Left lung (tissue), 4 donors: ENCODE measurements at regions not wholly inside any gene's neighbourhood (a gene's known extent, or its start where the extent isn't known, plus 50 kb on each side); places are given as distances from the start of the nearest gene placed in this dataset.
"Not testable (repeated sequence)": the region's sequence is repeated elsewhere in the genome, so short reads cannot be mapped to it uniquely, and the experiment has no call there.

Experiments used
- ATAC-seq: fragments of 200-7000 bp; cut with Tn5 transposase; one replicate; pipeline ENCODE4 v1.9.1; 2020; ENCODE audit warnings: moderate library complexity
- DNase-seq, 4 donors: peaks; one replicate each; pipeline ENCODE4 v3.0.0-alpha.2; 2013 to 2020
- H3K27ac ChIP-seq, 2 donors: fragments of 200-600 bp; sonication (generic) in 1 of 2; one replicate each; pipeline versions ENCODE4 v1.5.0 to v1.8.0; 2020 to 2021
- H3K27me3 ChIP-seq, 2 donors: fragments of 200-600 bp; sonication (generic) in 1 of 2; one replicate each; pipeline versions ENCODE4 v1.5.0 to v1.8.0; 2020 to 2021
- H3K36me3 ChIP-seq, 2 donors: fragments of 200-600 bp; sonication (generic) in 1 of 2; one replicate each; pipeline versions ENCODE4 v1.5.0 to v1.8.0; 2020 to 2021
- H3K4me1 ChIP-seq, 2 donors: fragments of 200-600 bp; one replicate each; pipeline ENCODE4 v1.8.0; 2021
- H3K4me3 ChIP-seq, 2 donors: fragments of 200-600 bp; sonication (generic) in 1 of 2; one replicate each; pipeline versions ENCODE4 v1.5.0 to v1.8.0; 2020 to 2021; ENCODE audit warnings: mild to moderate bottlenecking in 1 of 2
- H3K9me3 ChIP-seq, 2 donors: fragments of 200-600 bp; sonication (generic) in 1 of 2; one replicate each; pipeline versions ENCODE4 v1.5.0 to v1.8.0; 2020 to 2021
- intact Hi-C, 2 donors: fragments of 100-400 bp; cut with DNase I; formaldehyde crosslinking; loops; one replicate each; pipeline versions ENCODE4 v1.11.2 to v1.14.2; 2022
- TF ChIP-seq, protein P1 (sequence below), 2 donors: fragments of 200-600 bp; sonication (generic) in 1 of 2; IDR thresholded peaks; one replicate each; pipeline versions ENCODE4 v1.5.0 to v1.8.0; 2021; ENCODE audit warnings: antibody characterized with exemption in 2 of 2
- donor health status: DM: no; HTN: yes; CAD: no.
- donor health status: DM: no; HTN: no; CAD: no.

DNA sequence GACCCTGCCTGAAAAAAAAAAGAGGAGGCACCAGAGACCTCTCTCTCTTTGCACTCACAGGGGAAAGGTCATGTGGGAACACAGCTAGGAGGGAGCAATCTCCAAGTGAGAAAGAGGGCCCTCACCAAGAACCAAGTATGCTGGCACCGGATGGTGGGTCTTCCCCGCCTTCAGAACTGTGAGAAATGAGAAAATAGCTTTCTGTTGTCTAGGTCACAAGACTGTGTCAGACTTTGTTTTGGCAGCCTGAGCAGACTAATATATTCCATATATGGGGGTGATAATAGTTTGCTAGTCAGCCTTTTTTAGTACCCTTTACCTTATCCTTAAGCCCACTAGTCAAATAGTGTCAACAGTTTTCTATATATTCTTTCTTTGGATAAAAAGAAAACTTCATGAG, 193.0 kb downstream of the TRIML1 start:
- DNase-seq (no peak), ATAC-seq (no peak)
- H3K4me3 ChIP-seq: no peak overlapping the region
- intact Hi-C loops: no loop called here
- TF ChIP-seq, protein P1, sequence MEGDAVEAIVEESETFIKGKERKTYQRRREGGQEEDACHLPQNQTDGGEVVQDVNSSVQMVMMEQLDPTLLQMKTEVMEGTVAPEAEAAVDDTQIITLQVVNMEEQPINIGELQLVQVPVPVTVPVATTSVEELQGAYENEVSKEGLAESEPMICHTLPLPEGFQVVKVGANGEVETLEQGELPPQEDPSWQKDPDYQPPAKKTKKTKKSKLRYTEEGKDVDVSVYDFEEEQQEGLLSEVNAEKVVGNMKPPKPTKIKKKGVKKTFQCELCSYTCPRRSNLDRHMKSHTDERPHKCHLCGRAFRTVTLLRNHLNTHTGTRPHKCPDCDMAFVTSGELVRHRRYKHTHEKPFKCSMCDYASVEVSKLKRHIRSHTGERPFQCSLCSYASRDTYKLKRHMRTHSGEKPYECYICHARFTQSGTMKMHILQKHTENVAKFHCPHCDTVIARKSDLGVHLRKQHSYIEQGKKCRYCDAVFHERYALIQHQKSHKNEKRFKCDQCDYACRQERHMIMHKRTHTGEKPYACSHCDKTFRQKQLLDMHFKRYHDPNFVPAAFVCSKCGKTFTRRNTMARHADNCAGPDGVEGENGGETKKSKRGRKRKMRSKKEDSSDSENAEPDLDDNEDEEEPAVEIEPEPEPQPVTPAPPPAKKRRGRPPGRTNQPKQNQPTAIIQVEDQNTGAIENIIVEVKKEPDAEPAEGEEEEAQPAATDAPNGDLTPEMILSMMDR (IDR thresholded peaks at IDR 0.05): no peak
- H3K27me3 ChIP-seq: no peaks in the 10 kb centered on the region
- H3K27ac ChIP-seq: no peak overlapping the region
- H3K9me3 ChIP-seq: peaks cover 0 to 10% of the 10 kb centered on the region in 2 donors
- no peaks in the 10 kb centered on the region for H3K4me1 ChIP-seq
- H3K36me3 ChIP-seq: no peaks in the 10 kb centered on the region

DNA sequence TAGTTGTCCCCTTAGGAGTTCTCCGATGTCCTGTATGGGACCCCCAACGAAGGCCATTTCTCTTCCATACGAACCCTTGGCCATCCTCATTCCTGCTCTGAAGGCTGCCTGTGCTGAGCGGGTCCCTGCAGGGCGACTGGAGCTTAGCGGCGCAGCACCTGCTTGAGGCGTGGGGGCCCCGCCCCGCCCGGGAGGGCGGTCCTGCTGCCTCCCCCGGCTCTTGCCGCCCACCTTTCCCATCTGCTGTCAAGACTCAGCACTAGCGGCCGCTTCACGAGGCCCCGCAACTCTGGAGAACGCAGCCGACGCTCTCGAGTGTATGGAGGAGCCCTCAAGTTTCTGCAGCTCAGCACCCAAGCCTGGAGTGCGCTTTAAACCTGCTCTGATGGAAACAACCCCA, 197.7 kb downstream of the TRIML1 start:
- no peaks in the 10 kb centered on the region for H3K4me1 ChIP-seq
- no peak overlapping the region for H3K27ac ChIP-seq
- H3K9me3 ChIP-seq: peaks cover 0 to 12% of the 10 kb centered on the region in 2 donors
- TF ChIP-seq, protein P1 (IDR thresholded peaks at IDR 0.05): no peak
- no peak for ATAC-seq
- no peaks in the 10 kb centered on the region for H3K36me3 ChIP-seq
- no peak overlapping the region for H3K4me3 ChIP-seq
- intact Hi-C loops: no loop called here
- H3K27me3 ChIP-seq: no peaks in the 10 kb centered on the region
- no peak for DNase-seq

DNA sequence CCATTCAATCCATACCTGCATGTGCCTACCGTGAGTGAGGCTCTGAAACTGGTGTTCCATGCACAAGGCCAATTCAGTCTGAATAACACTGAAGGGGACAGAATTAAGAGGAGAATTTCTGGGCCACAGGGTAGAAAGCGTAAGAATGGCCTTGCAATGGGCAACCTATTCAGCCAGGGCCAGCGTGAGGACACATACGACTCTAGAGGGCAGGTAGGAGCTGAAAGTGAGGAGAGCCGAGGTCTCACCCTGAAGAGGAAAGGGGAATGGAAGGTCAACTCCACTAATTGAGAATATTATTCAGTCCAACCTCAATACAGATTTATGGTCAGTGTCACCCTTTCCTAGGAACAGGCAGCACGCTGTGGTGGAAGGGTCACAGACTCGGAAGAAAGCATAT, 202.2 kb downstream of the TRIML1 start:
- TF ChIP-seq, protein P1 (IDR thresholded peaks at IDR 0.05): no peak
- ATAC-seq: no peak
- no peak overlapping the region for H3K4me3 ChIP-seq

DNA sequence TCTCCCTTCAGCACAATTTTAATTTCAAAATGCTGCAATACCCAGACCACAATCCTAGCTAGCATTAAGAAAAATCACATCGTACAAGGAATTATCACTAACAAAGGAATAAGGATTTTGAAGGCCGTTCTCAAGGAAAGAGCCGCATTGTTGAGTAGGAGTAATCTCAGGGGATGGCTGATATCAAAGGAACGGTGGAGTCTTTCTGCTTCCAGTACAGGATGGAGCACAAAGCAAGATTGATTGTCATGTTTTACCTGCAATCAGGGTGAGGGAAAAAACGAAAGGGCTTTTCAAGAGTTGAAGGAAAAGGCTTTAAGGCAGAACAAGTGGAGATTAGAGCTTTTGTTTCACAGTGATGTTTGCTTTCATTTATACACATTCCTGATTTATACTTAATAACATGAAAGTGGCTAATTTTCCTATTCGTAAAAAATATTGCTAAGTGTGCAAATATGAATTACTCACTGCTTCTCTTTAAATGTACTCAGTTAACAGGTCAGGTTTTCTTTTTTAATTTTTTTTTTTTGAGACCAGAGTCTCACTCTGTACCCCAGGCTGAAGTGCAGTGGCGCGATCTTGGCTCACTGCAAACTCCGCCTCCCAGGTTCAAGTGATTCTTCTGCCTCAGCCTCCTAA, 207.0 kb downstream of the TRIML1 start:
- no peaks in the 10 kb centered on the region for H3K36me3 ChIP-seq
- H3K27me3 ChIP-seq: no peaks in the 10 kb centered on the region
- H3K9me3 ChIP-seq: no peaks in the 10 kb centered on the region
- H3K27ac ChIP-seq: no peak overlapping the region
- no peaks in the 10 kb centered on the region for H3K4me1 ChIP-seq
- ATAC-seq (no peak), DNase-seq (peak in 1 of 4 donors; percentile 7)
- TF ChIP-seq, protein P1 (IDR thresholded peaks at IDR 0.05): no peak
- intact Hi-C loops: no loop called here
- no peak overlapping the region for H3K4me3 ChIP-seq

More for the DNA sequence above, 202.2 kb downstream of the TRIML1 start:
- Histone ChIP-seq H3K9me3 (peaks cover 0 to 9% of the 10 kb centered on the region in 2 donors), H3K27me3 (no peaks in the 10 kb centered on the region), H3K27ac (no peak overlapping the region), H3K4me1 (no peaks in the 10 kb centered on the region), H3K36me3 (no peaks in the 10 kb centered on the region)
- intact Hi-C loops: no loop called here
- DNase-seq: no peak

DNA sequence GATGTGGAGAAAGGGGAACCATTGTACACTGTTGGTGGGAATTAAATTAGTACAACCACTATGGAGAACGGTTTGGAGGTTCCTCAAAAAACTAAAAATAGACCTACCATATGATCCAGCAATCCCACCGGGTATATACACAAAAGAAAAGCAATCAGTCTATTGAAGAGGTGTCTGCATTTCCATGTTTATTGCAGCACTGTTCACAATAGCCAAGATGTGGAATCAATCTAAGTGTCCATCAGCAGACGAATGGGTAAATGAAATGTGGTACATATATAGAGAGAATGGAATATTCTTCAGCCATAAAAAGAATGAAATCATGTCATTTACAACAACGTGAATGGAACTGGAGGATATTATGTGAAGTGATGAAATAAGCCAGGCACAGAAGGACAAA, 208.1 kb downstream of the TRIML1 start:
- Histone ChIP-seq H3K9me3 (no peaks in the 10 kb centered on the region), H3K36me3 (no peaks in the 10 kb centered on the region), H3K4me1 (no peaks in the 10 kb centered on the region), H3K4me3 (no peak overlapping the region), H3K27me3 (no peaks in the 10 kb centered on the region), H3K27ac (no peak overlapping the region)
- ATAC-seq: no peak
- intact Hi-C loops: no loop called here
- no peak for DNase-seq
- TF ChIP-seq, protein P1 (IDR thresholded peaks at IDR 0.05): no peak

DNA sequence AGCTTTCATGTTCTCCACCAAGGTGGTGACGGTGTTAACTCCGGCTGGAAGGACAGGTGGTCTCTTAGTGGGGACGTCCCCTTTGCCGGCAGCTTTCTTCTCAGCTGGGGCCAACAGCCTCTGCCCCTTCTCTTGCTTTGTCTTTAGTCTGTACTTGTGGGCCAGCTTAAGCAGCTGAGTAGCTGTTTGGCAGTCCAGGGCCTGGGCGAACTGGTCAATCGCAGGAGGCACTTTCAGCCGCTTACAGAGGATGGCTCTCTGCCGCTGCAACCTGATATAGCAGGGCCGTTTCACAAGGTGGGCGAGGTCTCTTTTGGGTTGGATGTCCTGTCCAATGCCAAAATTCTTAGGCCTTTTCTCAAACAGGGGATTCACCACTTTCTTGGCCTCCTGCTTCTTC, 210.3 kb downstream of the TRIML1 start:
- H3K27ac ChIP-seq, H3K36me3 ChIP-seq, H3K4me1 ChIP-seq, H3K27me3 ChIP-seq, H3K4me3 ChIP-seq, DNase-seq, H3K9me3 ChIP-seq, ATAC-seq, intact Hi-C loops: not testable (repeated sequence)
